ENCODE measurements at regions not wholly inside any gene's neighbourhood (a gene's known extent, or its start where the extent isn't known, plus 50 kb on each side); places are given as distances from the start of the nearest gene placed in this dataset.
"Not testable (repeated sequence)": the region's sequence is repeated elsewhere in the genome, so short reads cannot be mapped to it uniquely, and the experiment has no call there.

DNA sequence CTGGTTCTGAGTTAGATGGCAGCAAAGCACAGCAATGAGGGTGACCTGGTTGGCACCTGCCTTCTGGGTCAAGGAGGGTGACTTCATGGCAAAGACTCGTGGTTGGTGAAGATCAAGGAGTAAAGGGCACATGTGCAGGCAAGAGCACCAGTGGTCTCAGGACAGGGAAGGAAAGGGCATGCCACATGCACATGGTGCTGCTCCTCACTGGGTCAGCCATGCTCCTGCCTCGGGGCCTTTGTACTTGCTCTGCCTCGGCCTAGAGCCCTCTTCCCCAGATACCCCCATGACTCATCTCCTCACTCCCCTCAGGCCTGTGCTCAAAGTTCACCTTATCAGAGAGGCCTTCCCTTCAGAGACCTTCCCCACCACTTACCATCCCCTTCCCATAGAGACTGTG, 106.7 kb upstream of the KDM7A start:
- DNase-seq = no peak

DNA sequence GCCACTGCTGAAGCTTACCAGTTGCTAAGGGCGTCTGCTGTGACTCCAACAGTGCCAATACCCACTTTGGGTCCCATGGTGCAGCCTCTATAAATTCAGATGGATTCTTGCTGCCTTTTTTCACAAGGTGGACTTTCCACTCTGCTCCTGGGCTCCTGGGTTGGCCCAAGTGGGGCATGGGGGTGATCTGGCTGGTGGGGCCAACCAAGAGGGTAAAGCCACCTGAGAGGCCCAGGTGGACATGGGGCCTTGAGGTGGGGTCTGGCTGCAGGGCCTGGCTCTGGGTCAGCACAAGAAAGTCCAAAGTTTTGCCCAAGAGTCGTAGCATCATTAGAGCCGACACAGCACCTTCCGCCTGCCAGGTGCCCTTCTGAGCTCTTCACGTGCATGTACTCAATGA, 105.2 kb upstream of the KDM7A start:
- no peak for DNase-seq

DNA sequence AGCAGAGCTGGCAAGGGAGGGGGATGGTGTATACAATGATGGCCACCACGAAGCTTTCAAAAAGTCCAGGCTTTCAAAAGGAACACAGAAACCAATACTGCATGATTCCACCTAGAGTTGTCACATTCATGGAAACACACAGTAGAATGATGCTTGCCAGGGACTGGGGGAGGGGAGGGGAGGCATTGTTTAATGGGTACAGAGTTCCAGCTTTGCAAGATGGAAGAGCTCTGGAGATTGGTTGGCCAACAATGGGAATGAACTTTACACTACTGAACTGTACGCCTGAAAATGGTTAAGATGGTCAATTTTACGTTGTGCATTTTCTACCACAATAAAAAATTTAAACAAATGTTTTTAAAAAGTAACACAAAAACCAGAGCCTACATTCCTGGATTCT, 104.5 kb upstream of the KDM7A start:
- no peak for DNase-seq

DNA sequence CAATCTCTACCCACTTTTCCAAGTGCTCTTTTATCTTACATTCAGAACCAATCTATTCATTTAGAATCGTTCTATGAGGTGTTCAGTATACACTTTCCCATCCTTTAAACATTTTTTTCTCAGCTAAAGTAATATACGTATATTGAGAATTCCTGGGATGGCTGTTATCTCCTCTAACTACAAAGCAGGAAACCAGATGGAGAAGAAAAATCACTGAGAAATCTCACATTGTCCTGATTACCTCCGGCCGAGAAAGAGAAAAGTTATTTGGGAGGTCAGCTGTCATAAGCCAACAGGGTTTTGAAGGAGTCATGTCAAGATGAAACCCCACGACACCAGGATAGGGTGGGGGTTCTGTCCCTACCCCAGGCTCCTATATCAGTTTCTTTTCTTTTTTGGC, 99.2 kb upstream of the KDM7A start:
- DNase-seq = no peak

DNA sequence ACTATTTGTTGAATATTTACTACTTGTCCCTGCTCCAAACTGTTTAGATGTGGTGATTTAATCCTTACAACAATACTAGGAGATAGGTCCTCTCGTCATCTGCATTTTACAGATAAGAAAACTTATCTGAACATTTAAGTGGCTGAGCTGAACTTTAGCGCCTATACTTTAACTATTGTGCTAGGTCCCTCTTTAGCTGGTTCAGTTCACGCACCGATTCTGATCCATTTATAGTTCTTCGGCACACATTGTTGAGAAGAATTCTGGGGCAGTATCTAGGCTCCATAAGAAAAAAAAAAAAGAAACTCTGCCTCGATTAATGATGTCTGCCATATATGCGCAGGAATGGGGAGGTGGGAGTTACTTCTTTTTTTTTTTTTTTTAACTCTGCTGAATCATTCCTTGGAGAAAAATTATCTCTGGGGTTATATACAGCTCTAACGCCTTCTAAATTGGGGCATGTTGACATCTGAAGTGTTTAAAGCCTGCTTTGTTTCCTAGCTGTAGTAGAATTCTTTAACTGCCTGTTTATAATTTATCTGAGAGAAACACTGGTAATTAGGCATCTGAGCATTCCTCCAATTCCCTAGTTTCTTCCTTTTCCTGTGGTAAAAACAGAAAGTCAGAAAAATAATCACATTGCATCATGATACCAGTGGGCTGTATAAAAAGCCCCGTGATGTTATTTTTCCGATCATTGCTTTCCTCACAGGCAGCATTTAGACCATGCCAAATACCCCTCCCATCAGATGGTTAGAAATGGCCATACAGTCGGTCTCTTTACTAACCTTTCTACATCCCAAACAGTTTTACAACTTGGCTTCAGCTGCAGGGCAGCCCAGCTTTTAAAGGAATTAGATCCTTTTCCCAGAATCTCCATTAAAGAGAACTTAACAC, 98.5 kb upstream of the KDM7A start:
- DNase-seq = no peak

DNA sequence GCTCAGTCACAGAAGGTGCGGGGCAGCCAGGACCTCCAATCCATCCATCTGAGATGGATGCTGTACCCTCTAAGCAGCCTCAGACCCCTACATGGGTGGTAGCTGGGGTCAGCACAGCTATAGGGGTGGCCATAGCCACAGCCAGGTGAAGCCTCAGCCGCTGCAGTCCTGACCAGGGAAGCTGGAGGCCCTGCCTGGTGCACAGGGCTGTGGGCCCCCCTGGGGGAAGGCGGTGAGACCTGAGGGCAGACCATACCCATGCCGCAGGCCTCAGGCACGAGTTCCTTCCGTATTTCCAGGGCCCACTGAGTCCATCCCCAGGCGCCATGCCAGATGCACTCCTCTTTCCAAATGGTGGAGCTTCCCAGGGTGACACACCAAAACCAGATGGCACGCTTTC, 96.6 kb upstream of the KDM7A start:
- DNase-seq = no peak

DNA sequence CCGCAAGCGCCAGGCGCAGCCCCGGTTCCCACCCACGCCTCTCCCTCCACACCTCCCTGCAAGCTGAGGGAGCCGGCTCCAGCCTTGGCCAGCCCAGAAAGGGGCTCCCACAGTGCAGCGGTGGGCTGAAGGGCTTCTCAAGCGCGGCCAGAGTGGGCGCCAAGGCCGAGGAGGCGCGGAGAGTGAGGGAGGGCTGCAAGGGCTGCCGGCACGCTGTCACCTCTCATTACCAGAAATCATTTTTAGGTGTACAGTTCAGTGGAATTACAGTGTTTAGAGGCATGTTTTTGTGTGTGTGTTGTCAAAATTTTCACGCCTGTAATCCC, 94.8 kb upstream of the KDM7A start:
- not testable (repeated sequence) for DNase-seq

DNA sequence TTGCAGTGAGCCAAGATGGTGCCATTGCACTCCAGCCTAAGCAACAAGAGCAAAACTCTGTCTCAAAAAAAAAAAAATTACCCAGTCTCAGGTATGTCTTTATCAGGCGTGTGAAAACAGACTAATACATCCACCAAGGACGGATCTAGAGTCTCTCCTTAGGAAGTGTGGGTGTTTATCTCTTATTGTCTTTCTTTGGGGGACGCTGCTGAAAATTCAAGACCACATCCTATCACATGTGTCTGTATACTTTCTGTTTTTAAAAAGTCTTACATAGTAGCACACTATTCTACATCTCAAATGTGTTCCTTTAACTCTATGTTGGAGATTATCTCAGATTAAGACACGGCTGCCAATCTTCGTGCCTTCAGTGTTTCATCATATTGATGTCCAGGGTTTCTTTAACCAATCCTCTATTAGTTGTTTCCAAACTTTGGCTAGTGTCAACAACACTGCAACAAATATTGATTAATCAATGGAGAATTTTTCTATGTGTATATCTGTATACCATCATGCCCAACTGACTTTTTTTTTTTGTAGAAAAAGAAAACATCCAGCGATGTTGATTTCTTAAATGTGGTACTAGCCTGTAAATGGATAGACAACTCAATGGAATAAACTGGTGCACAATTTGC, 92.3 kb upstream of the KDM7A start:
- no peak for DNase-seq

DNA sequence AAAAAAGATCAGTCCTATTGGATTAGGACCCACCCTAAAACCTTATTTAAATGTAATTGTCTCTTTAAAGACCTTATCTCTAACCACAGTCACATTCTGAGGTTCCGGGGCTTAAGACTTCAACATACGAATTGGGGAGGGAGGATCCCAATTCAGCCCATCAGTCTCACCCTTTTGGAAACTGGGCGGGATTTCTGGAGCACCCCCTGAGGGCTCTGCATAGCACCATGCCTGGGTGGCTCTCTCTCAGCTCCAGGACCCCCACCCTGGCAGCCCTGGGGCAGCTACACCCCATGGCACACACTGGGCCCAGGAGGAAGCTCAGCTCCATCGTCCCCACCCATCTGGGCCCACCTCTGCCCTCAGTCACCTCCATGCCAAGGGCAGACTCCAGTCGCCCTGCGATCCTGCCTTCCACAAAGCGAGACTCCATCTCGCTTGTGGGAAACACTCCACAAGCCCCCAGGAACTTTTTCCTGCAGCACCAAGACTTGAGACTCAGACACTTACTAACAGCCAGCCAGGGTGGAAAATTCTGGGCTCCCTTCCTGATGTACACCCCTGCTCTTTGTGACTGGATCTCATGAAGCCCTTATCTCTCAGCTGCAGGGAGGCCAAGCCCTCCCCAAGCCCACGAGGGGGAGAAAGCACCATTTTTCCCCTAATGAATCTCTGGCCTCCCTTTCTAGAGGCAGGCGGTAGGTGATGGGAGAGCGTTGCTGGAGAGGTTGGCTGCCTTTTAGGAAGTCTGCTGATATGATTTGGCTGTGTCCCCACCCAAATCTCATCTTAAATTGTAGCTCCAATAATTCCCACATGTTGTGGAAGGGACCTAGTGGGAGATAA, 90.8 kb upstream of the KDM7A start:
- DNase-seq = no peak

DNA sequence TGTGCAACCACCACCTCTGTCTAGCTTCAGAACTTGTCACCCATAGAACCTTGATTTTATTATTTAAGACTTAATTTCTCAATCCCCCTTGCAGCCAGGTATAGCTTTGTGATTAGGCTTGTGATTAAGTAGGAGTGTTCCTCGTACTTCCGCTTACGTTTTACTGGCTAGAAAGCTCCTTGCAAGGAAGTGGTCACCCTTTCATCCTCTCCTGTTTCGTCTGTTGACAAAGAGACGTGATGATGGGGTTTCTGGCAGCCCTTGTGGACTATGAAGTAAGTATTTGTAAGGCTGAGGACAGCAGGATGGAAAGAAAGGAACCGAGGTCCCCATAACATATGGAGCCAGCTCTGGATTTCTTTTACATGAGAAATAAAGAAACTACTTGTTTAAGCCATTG, 86.5 kb upstream of the KDM7A start:
- DNase-seq = no peak

DNA sequence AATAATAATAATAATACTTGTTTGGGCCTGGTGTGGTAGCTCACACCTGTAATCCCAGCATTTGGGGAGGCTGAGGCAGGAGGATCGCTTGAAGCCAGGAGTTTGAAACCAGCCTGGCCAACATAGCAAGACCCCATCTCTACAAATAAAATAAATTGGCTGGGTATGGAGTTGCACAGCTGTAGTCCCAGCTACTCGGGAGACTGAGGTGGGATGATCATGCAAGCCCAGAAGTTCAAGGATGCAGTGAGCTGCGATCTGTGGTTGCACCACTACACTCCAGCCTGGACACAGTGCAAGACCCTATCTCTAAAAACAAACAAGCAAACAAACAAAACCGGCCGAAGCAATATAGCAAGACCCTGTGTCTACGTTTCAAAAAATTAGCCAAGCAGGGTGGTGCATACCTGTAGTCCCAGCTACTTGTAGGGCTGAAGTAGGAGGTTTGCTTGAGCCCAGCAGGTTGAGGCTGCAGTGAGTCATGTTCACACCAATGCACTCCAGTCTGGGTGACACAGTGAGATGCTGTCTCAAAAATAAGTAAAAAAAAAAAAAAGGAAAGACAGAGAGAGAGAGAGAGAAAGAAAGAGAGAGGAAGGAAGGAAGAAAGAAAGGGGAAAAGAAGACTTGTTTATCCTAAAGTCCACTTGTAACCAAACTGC, 85.6 kb upstream of the KDM7A start:
- no peak for DNase-seq

DNA sequence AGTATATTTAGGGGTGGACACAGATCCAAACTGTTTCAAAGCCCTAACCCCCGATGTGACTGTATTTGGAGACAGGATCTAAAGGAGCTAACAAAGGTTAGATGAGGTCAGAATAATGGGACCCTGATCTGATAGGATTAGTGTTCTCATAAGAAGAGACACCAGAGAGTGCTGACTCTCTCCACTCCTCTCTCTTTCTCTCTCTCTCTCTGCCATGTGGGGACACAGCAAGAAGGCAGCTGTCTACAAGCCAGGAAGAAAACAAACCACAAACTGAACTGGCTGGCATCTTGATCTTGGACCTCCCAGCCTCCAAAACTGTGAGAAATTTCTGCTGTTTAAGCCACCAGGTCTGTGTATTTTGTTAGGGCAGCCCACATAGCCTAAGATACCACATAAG, 84.7 kb upstream of the KDM7A start:
- DNase-seq = no peak

DNA sequence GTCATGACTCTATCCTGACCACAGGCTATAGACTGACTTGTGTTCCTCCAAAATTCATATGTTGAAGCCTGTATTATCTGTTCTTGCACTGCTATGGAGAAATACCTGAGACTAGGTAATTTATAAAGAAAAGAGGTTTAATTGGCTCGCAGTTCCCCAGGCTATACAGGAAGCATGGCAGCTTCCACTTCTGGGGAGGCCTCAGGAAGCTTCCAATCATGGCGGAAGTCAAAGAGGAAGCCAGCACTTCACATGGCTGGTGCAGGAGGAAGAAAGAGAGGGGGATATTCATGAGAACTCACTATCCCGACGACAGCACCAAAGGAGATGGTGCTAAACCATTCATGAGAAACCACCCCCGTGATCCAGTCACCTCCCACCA, 84.3 kb upstream of the KDM7A start:
- no peak for DNase-seq

DNA sequence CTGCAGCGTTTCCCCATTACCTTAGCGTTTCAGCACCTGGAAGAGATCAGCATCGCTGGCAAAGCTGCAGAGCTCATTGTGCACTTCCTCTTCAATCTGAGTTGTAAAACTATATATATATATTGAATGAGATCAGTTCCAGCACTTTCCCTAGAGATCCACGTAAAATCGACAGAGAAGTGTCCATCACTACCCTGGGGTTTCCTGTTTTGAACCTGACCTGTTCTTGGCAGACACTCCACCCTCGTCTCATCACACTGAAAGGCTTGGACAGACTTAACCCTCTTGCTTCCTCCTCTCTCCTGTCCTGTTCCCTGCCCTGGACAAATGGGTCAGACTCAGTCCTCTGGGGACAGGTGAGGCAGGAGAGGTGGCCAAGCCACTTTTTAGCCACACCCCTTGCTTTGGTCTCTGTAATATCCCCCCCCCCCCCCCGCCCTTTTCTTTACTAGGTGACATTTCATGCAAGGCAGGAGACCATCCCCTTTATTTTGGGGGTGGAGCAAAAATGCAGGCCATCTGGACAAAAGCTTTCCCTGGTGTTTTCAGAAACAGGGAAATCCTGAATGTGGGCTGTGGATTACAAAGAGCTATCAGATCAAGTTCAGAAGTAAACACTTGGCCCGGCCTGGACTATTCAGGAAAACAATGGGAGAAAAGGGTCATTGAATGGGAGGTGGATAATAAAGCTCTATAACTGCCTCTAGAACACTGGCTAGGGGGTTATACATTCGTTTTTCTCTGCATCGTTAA, 83.7 kb upstream of the KDM7A start:
- DNase-seq = no peak

DNA sequence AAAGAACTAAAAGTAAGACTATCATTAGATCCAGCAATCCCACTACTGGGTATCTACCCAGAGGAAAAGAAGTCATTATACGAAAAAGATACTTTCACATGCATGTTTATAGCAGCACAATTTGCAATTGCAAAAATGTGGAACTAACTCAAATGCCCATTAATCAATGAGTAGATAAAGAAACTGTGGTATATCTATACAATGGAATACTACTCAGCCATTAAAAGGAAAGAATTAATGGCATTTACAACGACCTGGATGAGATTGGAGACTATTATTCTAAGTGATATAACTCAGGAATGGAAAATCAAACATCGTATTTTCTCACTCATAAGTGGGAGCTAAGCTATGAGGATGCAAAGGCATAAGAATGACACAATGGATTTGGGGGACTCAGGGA, 80.5 kb upstream of the KDM7A start:
- not testable (repeated sequence) for DNase-seq

DNA sequence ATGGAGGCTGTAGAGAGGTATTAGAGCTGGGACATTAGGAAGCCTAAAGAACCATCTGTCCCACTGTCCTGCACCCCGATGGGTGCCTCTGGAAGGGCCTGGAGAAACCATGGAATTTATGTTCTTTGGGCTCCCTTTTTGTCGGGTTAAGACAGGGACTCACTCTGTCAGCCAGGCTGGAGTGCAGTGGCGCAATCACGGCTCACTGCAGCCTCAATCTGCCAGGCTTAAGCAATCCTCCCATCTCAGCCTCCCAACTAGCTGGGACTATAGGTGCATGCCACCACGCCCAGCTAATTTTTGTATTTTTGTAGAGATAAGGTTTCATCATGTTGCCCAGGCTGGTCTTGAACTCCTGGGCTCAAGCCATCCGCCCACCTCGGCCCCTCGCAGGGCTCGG, 78.2 kb upstream of the KDM7A start:
- not testable (repeated sequence) for DNase-seq

DNA sequence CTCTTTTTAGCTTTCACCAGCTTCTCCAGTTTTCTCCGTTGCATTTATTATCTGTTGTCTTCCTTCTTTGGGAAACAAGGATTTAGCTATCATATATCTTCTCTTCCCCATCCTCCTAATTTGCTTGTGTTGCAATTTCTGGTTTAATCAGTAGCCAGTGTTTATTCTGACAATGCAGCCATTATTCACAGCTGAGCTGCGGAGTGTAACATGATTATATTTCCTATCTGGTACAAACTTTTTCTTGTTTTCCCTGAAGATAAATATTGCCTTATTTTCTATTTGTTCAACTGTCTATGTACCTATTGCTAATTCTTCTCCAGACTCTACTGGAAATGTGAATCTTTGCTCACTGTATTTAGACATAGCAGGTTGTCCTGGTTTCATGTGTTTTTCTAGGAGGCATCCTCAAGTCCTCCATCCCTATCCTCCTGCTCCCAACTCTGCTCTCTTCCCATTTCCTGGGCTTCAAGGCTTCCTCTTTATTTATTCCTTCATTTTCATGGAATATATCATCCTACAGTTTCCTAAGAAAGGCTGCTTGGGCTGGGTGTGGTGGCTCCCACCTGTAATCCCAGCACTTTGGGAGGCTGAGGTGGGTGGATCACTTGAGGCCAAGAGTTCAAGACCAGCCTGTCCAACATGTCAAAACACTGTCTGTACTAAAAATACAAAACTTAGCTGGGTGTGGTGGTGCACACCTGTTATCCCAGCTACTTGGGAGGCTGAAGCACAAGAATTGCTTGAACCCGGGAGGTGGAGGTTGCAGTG, 72.4 kb upstream of the KDM7A start:
- no peak for DNase-seq

DNA sequence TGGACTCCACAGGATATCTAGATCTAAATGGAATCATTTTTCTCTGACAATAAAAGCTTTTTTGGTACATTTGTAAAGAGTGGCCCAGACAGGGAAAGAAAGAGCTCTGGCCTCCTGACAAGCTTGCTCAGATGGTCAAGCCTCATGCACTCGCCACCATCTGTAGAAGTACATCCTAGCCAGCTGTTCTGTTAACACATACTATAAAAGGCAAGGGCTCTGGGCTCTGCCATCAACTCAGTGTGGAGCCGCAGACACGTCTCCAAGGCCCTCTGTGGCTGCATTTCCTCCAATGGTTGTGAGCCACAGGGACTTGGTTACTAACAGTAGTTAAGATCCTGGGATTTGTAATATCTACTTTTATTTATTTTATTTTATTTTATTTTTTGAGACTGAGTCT, 70.8 kb upstream of the KDM7A start:
- DNase-seq = no peak

DNA sequence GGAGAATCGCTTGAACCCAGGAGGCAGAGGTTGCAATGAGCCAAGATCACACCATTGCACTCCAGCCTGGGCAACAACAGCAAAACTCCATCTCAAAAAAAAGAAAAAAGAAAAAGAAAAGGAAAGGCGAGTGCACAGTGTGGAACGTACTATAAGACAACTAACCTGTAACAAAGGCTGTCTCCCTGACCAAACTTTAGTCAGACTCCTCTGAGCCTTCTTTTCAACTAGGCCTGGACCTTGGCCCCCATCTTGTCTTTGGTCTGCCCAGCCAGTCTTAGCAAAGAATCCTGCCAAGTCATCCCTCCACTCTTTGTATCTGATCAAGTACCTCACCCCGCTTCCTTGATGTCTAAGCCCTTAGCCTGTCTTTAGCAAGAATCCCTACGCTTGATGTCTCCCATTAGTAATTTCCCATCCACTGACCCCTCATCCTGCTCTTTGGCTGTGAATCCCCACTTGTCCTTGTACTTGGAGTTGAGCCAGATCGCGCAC, 68.9 kb upstream of the KDM7A start:
- DNase-seq = no peak

DNA sequence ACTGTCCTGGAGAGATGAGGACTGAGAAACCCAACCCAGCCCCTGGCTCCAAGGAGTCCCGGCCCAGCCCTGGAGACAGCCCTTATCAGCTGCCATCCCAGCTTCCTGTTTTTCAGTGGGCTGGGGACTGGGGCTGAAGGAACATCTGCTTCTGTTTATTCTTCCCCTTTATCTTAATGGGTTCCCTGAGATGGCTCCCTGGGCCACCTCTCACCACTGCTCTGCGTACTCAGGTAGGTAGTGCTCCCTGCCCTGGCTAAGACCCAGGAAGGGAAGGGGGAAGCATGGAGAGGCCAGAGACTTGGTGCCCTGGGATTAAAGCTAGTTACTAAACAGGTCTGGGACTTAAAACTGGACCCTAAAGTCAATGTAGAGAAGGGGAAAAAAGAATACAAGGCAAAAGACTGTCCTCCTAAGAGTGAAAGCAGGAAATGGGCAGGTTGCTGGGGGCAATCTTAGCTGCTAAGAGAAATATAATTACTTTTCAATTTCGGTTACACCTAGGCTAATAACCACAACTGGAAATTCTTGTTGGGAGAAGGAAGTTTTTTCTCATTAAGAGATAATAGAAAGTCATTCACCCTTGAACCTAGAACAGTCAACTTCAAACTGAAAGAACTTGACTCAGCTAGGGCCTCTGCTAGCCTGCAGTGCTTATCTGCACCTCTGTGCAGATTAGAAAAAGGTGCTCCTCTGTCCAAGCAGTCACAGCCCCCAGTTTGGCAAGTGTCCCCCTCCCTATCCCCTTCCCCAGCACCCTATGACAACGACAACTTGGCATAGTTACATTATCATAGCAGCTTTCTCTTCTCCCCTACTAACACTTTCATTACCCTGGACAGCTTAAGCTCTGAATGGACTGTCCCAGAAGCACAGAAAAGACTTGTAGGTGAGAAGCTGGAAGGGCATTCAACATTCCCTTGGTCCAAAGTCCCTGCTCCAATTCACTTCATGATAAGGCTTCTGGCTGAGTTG, 65.6 kb upstream of the KDM7A start:
- peak; percentile 50 for DNase-seq

DNA sequence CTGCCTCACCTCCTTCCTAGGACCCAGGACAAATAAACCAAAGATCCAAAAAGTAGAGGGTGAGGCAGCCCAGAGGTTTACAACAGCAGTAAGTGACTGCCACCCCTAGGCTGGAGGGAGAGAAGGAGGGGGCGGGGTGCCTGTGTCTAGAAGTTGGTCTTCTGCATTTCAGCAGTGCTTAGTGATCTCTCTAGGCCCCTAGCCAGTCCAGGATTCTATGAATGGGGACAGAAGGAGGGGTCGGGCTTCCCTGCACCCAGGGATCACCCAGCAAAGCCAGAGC, 62.8 kb upstream of the KDM7A start:
- no peak for DNase-seq

Data from GDM1 (cell line).